HG03060 (cell line): ENCODE measurements at regions not wholly inside any gene's neighbourhood (a gene's known extent, or its start where the extent isn't known, plus 50 kb on each side); places are given as distances from the start of the nearest gene placed in this dataset.
"Not testable (repeated sequence)": the region's sequence is repeated elsewhere in the genome, so short reads cannot be mapped to it uniquely, and the experiment has no call there.

Experiments used
- ATAC-seq: cut with Tn5 transposase; IDR thresholded peaks from one replicate; pipeline ENCODE4 v1.9.1; 2021; ENCODE audit warnings: low read depth, moderate number of reproducible peaks; ENCODE audit not compliant: unreplicated experiment

GRCh38 chr2:64865831-64866345, 123.3 kb upstream of the SLC1A4 start:
- ATAC-seq, result no peak

- ATAC-seq, result no peak
Measured at GRCh38 chr2:64866797-64867196, 122.4 kb upstream of the SLC1A4 start.

GRCh38 chr2:64867253-64867996, 121.8 kb upstream of the SLC1A4 start:
- ATAC-seq, result no peak

- no peak for ATAC-seq
Measured at GRCh38 chr2:64869126-64869525, 120.1 kb upstream of the SLC1A4 start.

GRCh38 chr2:64873472-64873924, 115.7 kb upstream of the SLC1A4 start:
- no peak for ATAC-seq

- no peak for ATAC-seq
Measured at GRCh38 chr2:64874593-64874992, 114.6 kb upstream of the SLC1A4 start.

GRCh38 chr2:64875368-64875767, 113.8 kb upstream of the SLC1A4 start:
- no peak for ATAC-seq

GRCh38 chr2:64876137-64876647, 113.0 kb upstream of the SLC1A4 start:
- ATAC-seq, result no peak

GRCh38 chr2:64879745-64880144, 109.5 kb upstream of the SLC1A4 start:
- ATAC-seq, result no peak

- no peak for ATAC-seq
Measured at GRCh38 chr2:64880193-64880951, 108.8 kb upstream of the SLC1A4 start.

GRCh38 chr2:64881037-64881492, 108.1 kb upstream of the SLC1A4 start:
- no peak for ATAC-seq

GRCh38 chr2:64887565-64887964, 101.6 kb upstream of the SLC1A4 start:
- ATAC-seq, result no peak

- ATAC-seq, result no peak
Measured at GRCh38 chr2:64888591-64889309, 100.4 kb upstream of the SLC1A4 start.

- ATAC-seq, result no peak
Measured at GRCh38 chr2:64889803-64890202, 99.4 kb upstream of the SLC1A4 start.

- ATAC-seq, result not testable (repeated sequence)
Measured at GRCh38 chr2:64896572-64896971, 92.6 kb upstream of the SLC1A4 start.

GRCh38 chr2:64899081-64899865, 89.9 kb upstream of the SLC1A4 start:
- ATAC-seq, result no peak

- ATAC-seq, result not testable (repeated sequence)
Measured at GRCh38 chr2:64899876-64900275, 89.3 kb upstream of the SLC1A4 start.

GRCh38 chr2:64904413-64905329, 84.5 kb upstream of the SLC1A4 start:
- no peak for ATAC-seq
